Keratinocyte (primary cell): ENCODE measurements at regions not wholly inside any gene's neighbourhood (a gene's known extent, or its start where the extent isn't known, plus 50 kb on each side); places are given as distances from the start of the nearest gene placed in this dataset.
A peak's percentile ranks its signal among the peaks of the same experiment; 100 is the strongest.

Experiments used
- DNase-seq: peaks from one replicate; pipeline ENCODE4 v3.0.0-alpha.2; 2011; ENCODE audit warnings: low read depth, missing footprints, low spot score
- FAIRE-seq: peaks from 2 replicates; lab custom pipeline; 2011; peaks lifted over from hg19 to GRCh38; lab: Jason Lieb, UNC
- H2AFZ ChIP-seq: 2 replicates; pipeline ENCODE4 v1.6.0; 2012; ENCODE audit warnings: low read length, control low read depth, inconsistent platforms; ENCODE audit not compliant: control insufficient read depth
- H3K27ac ChIP-seq: 2 replicates; pipeline ENCODE4 v1.5.1; 2011; ENCODE audit warnings: low read length; ENCODE audit not compliant: control insufficient read depth, insufficient read depth
- H3K27me3 ChIP-seq: 3 replicates; pipeline ENCODE4 v1.6.0; 2011; ENCODE audit warnings: low read length; ENCODE audit not compliant: control insufficient read depth, insufficient read depth; ENCODE audit errors: extremely low read depth
- H3K36me3 ChIP-seq, 2 experiments: 2 replicates in 1 of 2; 3 replicates in 1 of 2; pipeline ENCODE4 v1.5.1; 2011; ENCODE audit warnings: low read length in 2 of 2, mild to moderate bottlenecking in 1 of 2; ENCODE audit not compliant: control insufficient read depth in 2 of 2, insufficient read depth in 2 of 2; ENCODE audit errors: extremely low read depth in 1 of 2
- H3K4me1 ChIP-seq: 3 replicates; pipeline ENCODE4 v1.5.1; 2011; ENCODE audit warnings: low read length; ENCODE audit not compliant: control insufficient read depth, insufficient read depth; ENCODE audit errors: extremely low read depth
- H3K4me2 ChIP-seq: 3 replicates; pipeline ENCODE4 v1.6.0; 2011; ENCODE audit warnings: low read depth, low read length; ENCODE audit not compliant: control insufficient read depth, insufficient read depth; ENCODE audit errors: extremely low read depth
- H3K4me3 ChIP-seq, 3 experiments: fragments of 200-600 bp in 1 of 3; sonication (generic) in 1 of 3; 2 replicates in 2 of 3; 3 replicates in 1 of 3; pipeline ENCODE4 v1.5.1; 2011 to 2016; ENCODE audit warnings: low read length in 3 of 3, mild to moderate bottlenecking in 3 of 3, control low read depth in 2 of 3, inconsistent platforms in 1 of 3, low read depth in 1 of 3, mixed read lengths in 1 of 3, mixed run types in 1 of 3, moderate library complexity in 1 of 3; ENCODE audit not compliant: control insufficient read depth in 2 of 3, insufficient read depth in 2 of 3; ENCODE audit errors: extremely low read depth in 1 of 3
- H3K79me2 ChIP-seq: 2 replicates; pipeline ENCODE4 v1.6.0; 2012; ENCODE audit warnings: low read length; ENCODE audit not compliant: control insufficient read depth, insufficient read depth
- H3K9ac ChIP-seq: 3 replicates; pipeline ENCODE4 v1.6.0; 2011; ENCODE audit warnings: low read length; ENCODE audit not compliant: control insufficient read depth, insufficient read depth; ENCODE audit errors: extremely low read depth
- H3K9me1 ChIP-seq: 3 replicates; pipeline ENCODE4 v1.6.0; 2011; ENCODE audit warnings: low read length; ENCODE audit not compliant: control insufficient read depth, insufficient read depth; ENCODE audit errors: extremely low read depth
- H3K9me3 ChIP-seq: 2 replicates; pipeline ENCODE4 v1.5.1; 2012; ENCODE audit warnings: low read depth, low read length; ENCODE audit not compliant: control insufficient read depth
- H4K20me1 ChIP-seq: 3 replicates; pipeline ENCODE4 v1.6.0; 2011; ENCODE audit warnings: low read length; ENCODE audit not compliant: control insufficient read depth, insufficient read depth; ENCODE audit errors: extremely low read depth
- EZH2 ChIP-seq: IDR thresholded peaks from one replicate; pipeline ENCODE4 v1.6.1; 2012; ENCODE audit warnings: inconsistent platforms, mild to moderate bottlenecking, low read length, moderate library complexity
- dilution Hi-C: fragments of 300-500 bp; cut with MboI; formaldehyde crosslinking; loops from one replicate; pipeline ENCODE4 v1.7.0; 2020; ENCODE audit warnings: low sequenced_read_pairs; ENCODE audit not compliant: extremely low pct_ligation_motif_present
- TF ChIP-seq, protein P1 (sequence below), 3 experiments: IDR thresholded peaks in 1 of 3; conservative IDR thresholded peaks in 1 of 3; optimal IDR thresholded peaks in 1 of 3; 2 replicates in 2 of 3; 3 replicates in 1 of 3; pipeline versions ENCODE3 to v1.5.1; 2011; ENCODE audit warnings: low read length in 3 of 3, mild to moderate bottlenecking in 3 of 3, moderate library complexity in 2 of 3, control low read depth in 1 of 3, inconsistent platforms in 1 of 3; ENCODE audit not compliant: insufficient read depth in 2 of 3; ENCODE audit errors: extremely low read depth in 1 of 3

DNA sequence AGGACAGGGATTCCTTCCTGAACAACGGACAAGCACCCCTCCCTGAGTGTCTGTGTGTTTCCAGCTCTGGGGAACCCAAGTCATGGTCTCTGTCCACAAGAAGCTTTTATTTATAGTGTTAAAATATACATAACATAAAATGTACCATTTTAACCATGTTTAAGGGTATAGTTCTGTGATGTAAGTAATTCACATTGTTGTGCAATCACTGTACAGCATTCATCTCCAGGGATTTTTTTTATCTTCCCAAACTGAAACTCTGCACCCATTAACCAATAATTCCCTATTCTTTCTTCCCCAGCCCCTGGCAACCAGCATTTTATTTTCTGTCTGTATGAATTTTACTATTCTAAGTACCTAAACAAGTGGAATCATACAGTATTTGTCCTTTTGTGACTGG, 84.2 kb downstream of the FOXF2 start:
- no peak for FAIRE-seq
- Histone ChIP-seq H2AFZ (no peak overlapping the region), H3K27me3 (no peaks in the 10 kb centered on the region), H3K9me3 (no peaks in the 10 kb centered on the region), H3K4me1 (no peaks in the 10 kb centered on the region), H3K36me3 (no peaks in the 10 kb centered on the region), H3K4me2 (no peak overlapping the region), H4K20me1 (no peaks in the 10 kb centered on the region), H3K4me3 (no peak overlapping the region), H3K9ac (no peak overlapping the region), H3K27ac (no peak overlapping the region), H3K9me1 (no peaks in the 10 kb centered on the region), H3K79me2 (no peaks in the 10 kb centered on the region)
- dilution Hi-C loops: no loop called here
- DNase-seq: no peak
- TF ChIP-seq, protein P1, sequence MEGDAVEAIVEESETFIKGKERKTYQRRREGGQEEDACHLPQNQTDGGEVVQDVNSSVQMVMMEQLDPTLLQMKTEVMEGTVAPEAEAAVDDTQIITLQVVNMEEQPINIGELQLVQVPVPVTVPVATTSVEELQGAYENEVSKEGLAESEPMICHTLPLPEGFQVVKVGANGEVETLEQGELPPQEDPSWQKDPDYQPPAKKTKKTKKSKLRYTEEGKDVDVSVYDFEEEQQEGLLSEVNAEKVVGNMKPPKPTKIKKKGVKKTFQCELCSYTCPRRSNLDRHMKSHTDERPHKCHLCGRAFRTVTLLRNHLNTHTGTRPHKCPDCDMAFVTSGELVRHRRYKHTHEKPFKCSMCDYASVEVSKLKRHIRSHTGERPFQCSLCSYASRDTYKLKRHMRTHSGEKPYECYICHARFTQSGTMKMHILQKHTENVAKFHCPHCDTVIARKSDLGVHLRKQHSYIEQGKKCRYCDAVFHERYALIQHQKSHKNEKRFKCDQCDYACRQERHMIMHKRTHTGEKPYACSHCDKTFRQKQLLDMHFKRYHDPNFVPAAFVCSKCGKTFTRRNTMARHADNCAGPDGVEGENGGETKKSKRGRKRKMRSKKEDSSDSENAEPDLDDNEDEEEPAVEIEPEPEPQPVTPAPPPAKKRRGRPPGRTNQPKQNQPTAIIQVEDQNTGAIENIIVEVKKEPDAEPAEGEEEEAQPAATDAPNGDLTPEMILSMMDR (optimal IDR thresholded peaks at IDR 0.05 in 1 of 3, IDR thresholded peaks at IDR 0.05 in 1 of 3, conservative IDR thresholded peaks at IDR 0.05 in 1 of 3; ENCODE audit: extremely low read depth in 1 of 3, insufficient read depth in 2 of 3, low read length in 3 of 3): no peak
- no peak for TF ChIP-seq EZH2

DNA sequence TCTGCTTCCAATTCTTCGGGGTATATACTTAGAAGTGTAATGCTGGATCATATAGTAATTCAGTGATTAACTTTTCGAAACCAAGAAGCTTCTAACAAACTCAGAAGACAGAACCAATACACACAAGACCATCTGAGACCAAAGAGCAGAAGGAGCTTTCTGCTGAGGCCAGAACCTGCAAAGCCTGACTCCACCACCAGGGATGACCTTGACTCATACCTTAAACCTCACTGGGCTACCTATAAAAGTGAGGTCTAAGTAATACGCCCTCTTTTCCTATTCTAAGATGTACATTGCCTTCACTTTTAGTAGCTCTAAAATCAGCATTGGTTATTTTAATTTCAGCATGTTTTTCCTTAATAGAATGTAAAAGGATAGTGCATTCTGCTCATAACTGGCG, 84.8 kb downstream of the FOXF2 start:
- FAIRE-seq: no peak

More for the DNA sequence above, 84.8 kb downstream of the FOXF2 start:
- H2AFZ ChIP-seq: no peak overlapping the region
- no peaks in the 10 kb centered on the region for H3K9me1 ChIP-seq
- no peaks in the 10 kb centered on the region for H4K20me1 ChIP-seq
- H3K4me1 ChIP-seq: no peaks in the 10 kb centered on the region
- H3K27me3 ChIP-seq: no peaks in the 10 kb centered on the region
- H3K27ac ChIP-seq: no peak overlapping the region
- H3K79me2 ChIP-seq: no peaks in the 10 kb centered on the region
- TF ChIP-seq, protein P1 (optimal IDR thresholded peaks at IDR 0.05 in 1 of 3, IDR thresholded peaks at IDR 0.05 in 1 of 3, conservative IDR thresholded peaks at IDR 0.05 in 1 of 3; ENCODE audit: extremely low read depth in 1 of 3, insufficient read depth in 2 of 3, low read length in 3 of 3): peak in 2 of 3 experiments; percentile 24 to 42
- no peak for TF ChIP-seq EZH2
- H3K9ac ChIP-seq: no peak overlapping the region
- no peak overlapping the region for H3K4me2 ChIP-seq
- H3K9me3 ChIP-seq: no peaks in the 10 kb centered on the region
- no peak overlapping the region for H3K4me3 ChIP-seq
- DNase-seq: no peak
- dilution Hi-C loops: no loop called here
- no peaks in the 10 kb centered on the region for H3K36me3 ChIP-seq
